ENCODE measurements at regions not wholly inside any gene's neighbourhood (a gene's known extent, or its start where the extent isn't known, plus 50 kb on each side); places are given as distances from the start of the nearest gene placed in this dataset.

GRCh38 chr13:89883893-89884448 is 1463.5 kb upstream of the MIR17HG start:
- Histone ChIP-seq H3K4ac (ENCODE audit: low read depth, low read length) (no peak overlapping the region), H3K9ac (ENCODE audit: low read length) (no peak overlapping the region), H3K27ac (ENCODE audit: low read depth, low read length) (no peak overlapping the region), H4K8ac (ENCODE audit: low read depth, low read length) (no peak overlapping the region), H3K23ac (ENCODE audit: low read length) (no peak overlapping the region), H2BK12ac (ENCODE audit: low read length) (no peak overlapping the region), H3K14ac (ENCODE audit: low read length) (no peak overlapping the region), H3K79me2 (ENCODE audit: control insufficient read depth, insufficient read depth, low read length, poor library complexity) (no peaks in the 10 kb centered on the region), H3K27me3 (ENCODE audit: insufficient read depth, low read length) (no peaks in the 10 kb centered on the region), H2BK5ac (ENCODE audit: low read depth, low read length, poor library complexity) (no peak overlapping the region), H2BK120ac (ENCODE audit: insufficient read depth, low read length, poor library complexity) (no peak overlapping the region), H2AFZ (ENCODE audit: insufficient read depth, low read length, poor library complexity) (no peak overlapping the region), H3K4me1 (ENCODE audit: control insufficient read depth in 1 of 2, insufficient read depth in 2 of 2, low read length in 2 of 2) (no peaks in the 10 kb centered on the region), H4K12ac (ENCODE audit: low read depth, low read length) (no peak overlapping the region), H3K18ac (ENCODE audit: low read length) (no peak overlapping the region), H3K36me3 (ENCODE audit: control insufficient read depth in 1 of 2, insufficient read depth in 2 of 2, low read length in 2 of 2) (no peaks in the 10 kb centered on the region), H3K79me1 (ENCODE audit: low read length) (no peaks in the 10 kb centered on the region), H3K4me2 (ENCODE audit: low read length) (no peak overlapping the region), H3K9me3 (ENCODE audit: insufficient read depth, low read depth, low read length) (no peaks in the 10 kb centered on the region), H2AK5ac (ENCODE audit: low read length) (no peak overlapping the region), H4K91ac (ENCODE audit: low read depth, low read length) (no peak overlapping the region), H3K4me3 (ENCODE audit: low read depth, low read length) (no peak overlapping the region)
- no peak for DNase-seq
- no CpG with 5 or more reads among the region's 41 CpGs for WGBS (ENCODE audit: extremely low coverage, insufficient coverage, insufficient read length)

- Histone ChIP-seq H2AFZ (ENCODE audit: insufficient read depth, low read length, poor library complexity) (no peak overlapping the region), H4K8ac (ENCODE audit: low read depth, low read length) (no peak overlapping the region), H3K79me2 (ENCODE audit: control insufficient read depth, insufficient read depth, low read length, poor library complexity) (no peaks in the 10 kb centered on the region), H3K36me3 (ENCODE audit: control insufficient read depth in 1 of 2, insufficient read depth in 2 of 2, low read length in 2 of 2) (no peaks in the 10 kb centered on the region), H3K4me2 (ENCODE audit: low read length) (no peak overlapping the region), H2BK12ac (ENCODE audit: low read length) (no peak overlapping the region), H2BK120ac (ENCODE audit: insufficient read depth, low read length, poor library complexity) (no peak overlapping the region), H2BK5ac (ENCODE audit: low read depth, low read length, poor library complexity) (no peak overlapping the region), H3K4ac (ENCODE audit: low read depth, low read length) (no peak overlapping the region), H2AK5ac (ENCODE audit: low read length) (no peak overlapping the region), H3K79me1 (ENCODE audit: low read length) (no peaks in the 10 kb centered on the region), H3K18ac (ENCODE audit: low read length) (no peak overlapping the region), H4K91ac (ENCODE audit: low read depth, low read length) (no peak overlapping the region), H4K12ac (ENCODE audit: low read depth, low read length) (no peak overlapping the region), H3K14ac (ENCODE audit: low read length) (no peak overlapping the region), H3K4me3 (ENCODE audit: low read depth, low read length) (no peak overlapping the region), H3K9ac (ENCODE audit: low read length) (no peak overlapping the region), H3K27me3 (ENCODE audit: insufficient read depth, low read length) (no peaks in the 10 kb centered on the region), H3K27ac (ENCODE audit: low read depth, low read length) (no peak overlapping the region), H3K9me3 (ENCODE audit: insufficient read depth, low read depth, low read length) (no peaks in the 10 kb centered on the region), H3K4me1 (ENCODE audit: control insufficient read depth in 1 of 2, insufficient read depth in 2 of 2, low read length in 2 of 2) (no peaks in the 10 kb centered on the region), H3K23ac (ENCODE audit: low read length) (no peak overlapping the region)
- DNase-seq: no peak
Observed at GRCh38 chr13:89890806-89891205, 1456.7 kb upstream of the MIR17HG start.

- H4K12ac ChIP-seq (ENCODE audit: low read depth, low read length): no peak overlapping the region
- H2BK5ac ChIP-seq (ENCODE audit: low read depth, low read length, poor library complexity): no peak overlapping the region
- no peaks in the 10 kb centered on the region for H3K36me3 ChIP-seq (ENCODE audit: control insufficient read depth in 1 of 2, insufficient read depth in 2 of 2, low read length in 2 of 2)
- H3K4ac ChIP-seq (ENCODE audit: low read depth, low read length): no peak overlapping the region
- no peak overlapping the region for H3K4me3 ChIP-seq (ENCODE audit: low read depth, low read length)
- H3K27ac ChIP-seq (ENCODE audit: low read depth, low read length): no peak overlapping the region
- H3K79me1 ChIP-seq (ENCODE audit: low read length): no peaks in the 10 kb centered on the region
- H3K18ac ChIP-seq (ENCODE audit: low read length): no peak overlapping the region
- no peak overlapping the region for H3K14ac ChIP-seq (ENCODE audit: low read length)
- H3K27me3 ChIP-seq (ENCODE audit: insufficient read depth, low read length): no peaks in the 10 kb centered on the region
- no peaks in the 10 kb centered on the region for H3K9me3 ChIP-seq (ENCODE audit: insufficient read depth, low read depth, low read length)
- WGBS (ENCODE audit: extremely low coverage, insufficient coverage, insufficient read length): no CpG with 5 or more reads among the region's 2 CpGs
- H2AFZ ChIP-seq (ENCODE audit: insufficient read depth, low read length, poor library complexity): no peak overlapping the region
- no peak overlapping the region for H3K4me2 ChIP-seq (ENCODE audit: low read length)
- H4K8ac ChIP-seq (ENCODE audit: low read depth, low read length): no peak overlapping the region
- H3K4me1 ChIP-seq (ENCODE audit: control insufficient read depth in 1 of 2, insufficient read depth in 2 of 2, low read length in 2 of 2): no peaks in the 10 kb centered on the region
- H3K23ac ChIP-seq (ENCODE audit: low read length): no peak overlapping the region
- H2AK5ac ChIP-seq (ENCODE audit: low read length): no peak overlapping the region
- H2BK120ac ChIP-seq (ENCODE audit: insufficient read depth, low read length, poor library complexity): no peak overlapping the region
- no peak overlapping the region for H2BK12ac ChIP-seq (ENCODE audit: low read length)
- H3K79me2 ChIP-seq (ENCODE audit: control insufficient read depth, insufficient read depth, low read length, poor library complexity): no peaks in the 10 kb centered on the region
- DNase-seq: no peak
- no peak overlapping the region for H4K91ac ChIP-seq (ENCODE audit: low read depth, low read length)
- no peak overlapping the region for H3K9ac ChIP-seq (ENCODE audit: low read length)
Observed at GRCh38 chr13:89891416-89891815, 1456.1 kb upstream of the MIR17HG start.

- WGBS (ENCODE audit: extremely low coverage, insufficient coverage, insufficient read length): no CpG with 5 or more reads among the region's 1 CpG
- H2BK5ac ChIP-seq (ENCODE audit: low read depth, low read length, poor library complexity): no peak overlapping the region
- no peaks in the 10 kb centered on the region for H3K4me1 ChIP-seq (ENCODE audit: control insufficient read depth in 1 of 2, insufficient read depth in 2 of 2, low read length in 2 of 2)
- no peaks in the 10 kb centered on the region for H3K79me1 ChIP-seq (ENCODE audit: low read length)
- H2BK12ac ChIP-seq (ENCODE audit: low read length): no peak overlapping the region
- no peak overlapping the region for H4K12ac ChIP-seq (ENCODE audit: low read depth, low read length)
- H3K4me2 ChIP-seq (ENCODE audit: low read length): no peak overlapping the region
- H3K36me3 ChIP-seq (ENCODE audit: control insufficient read depth in 1 of 2, insufficient read depth in 2 of 2, low read length in 2 of 2): no peaks in the 10 kb centered on the region
- no peak overlapping the region for H2AK5ac ChIP-seq (ENCODE audit: low read length)
- H4K8ac ChIP-seq (ENCODE audit: low read depth, low read length): no peak overlapping the region
- H3K9ac ChIP-seq (ENCODE audit: low read length): no peak overlapping the region
- no peak overlapping the region for H3K18ac ChIP-seq (ENCODE audit: low read length)
- no peak overlapping the region for H2BK120ac ChIP-seq (ENCODE audit: insufficient read depth, low read length, poor library complexity)
- no peak overlapping the region for H3K23ac ChIP-seq (ENCODE audit: low read length)
- H3K27ac ChIP-seq (ENCODE audit: low read depth, low read length): no peak overlapping the region
- no peak overlapping the region for H2AFZ ChIP-seq (ENCODE audit: insufficient read depth, low read length, poor library complexity)
- no peak overlapping the region for H3K4ac ChIP-seq (ENCODE audit: low read depth, low read length)
- no peak for DNase-seq
- no peaks in the 10 kb centered on the region for H3K27me3 ChIP-seq (ENCODE audit: insufficient read depth, low read length)
- H3K14ac ChIP-seq (ENCODE audit: low read length): no peak overlapping the region
- no peaks in the 10 kb centered on the region for H3K9me3 ChIP-seq (ENCODE audit: insufficient read depth, low read depth, low read length)
- no peak overlapping the region for H4K91ac ChIP-seq (ENCODE audit: low read depth, low read length)
- no peak overlapping the region for H3K4me3 ChIP-seq (ENCODE audit: low read depth, low read length)
- H3K79me2 ChIP-seq (ENCODE audit: control insufficient read depth, insufficient read depth, low read length, poor library complexity): no peaks in the 10 kb centered on the region
Observed at GRCh38 chr13:89897681-89898080, 1449.8 kb upstream of the MIR17HG start.

Measured in trophoblast cell (in vitro differentiated cells and primary cell).